Right lobe of liver (tissue), 4 donors: ENCODE measurements at regions not wholly inside any gene's neighbourhood (a gene's known extent, or its start where the extent isn't known, plus 50 kb on each side); places are given as distances from the start of the nearest gene placed in this dataset.

ENCODE experiments used
- CTCF ChIP-seq, 4 donors: fragments of 200-600 bp in 3 of 4; fragments of 450-650 bp in 1 of 4; IDR thresholded peaks; one replicate each; pipeline versions ENCODE4 v1.5.1 to v1.8.0; 2016 to 2022; ENCODE audit warnings: antibody characterized with exemption in 4 of 4, mild to moderate bottlenecking in 2 of 4
- POLR2A ChIP-seq: fragments of 450-650 bp; IDR thresholded peaks from one replicate; pipeline ENCODE4 v1.6.1; 2017; ENCODE audit warnings: antibody characterized with exemption, mild to moderate bottlenecking
- donor health status: DM: no; HTN: no; CAD: no.
- donor health status: DM: no; HTN: no; CAD: no.
- donor health status: DM: no; HTN: yes; CAD: no.

DNA sequence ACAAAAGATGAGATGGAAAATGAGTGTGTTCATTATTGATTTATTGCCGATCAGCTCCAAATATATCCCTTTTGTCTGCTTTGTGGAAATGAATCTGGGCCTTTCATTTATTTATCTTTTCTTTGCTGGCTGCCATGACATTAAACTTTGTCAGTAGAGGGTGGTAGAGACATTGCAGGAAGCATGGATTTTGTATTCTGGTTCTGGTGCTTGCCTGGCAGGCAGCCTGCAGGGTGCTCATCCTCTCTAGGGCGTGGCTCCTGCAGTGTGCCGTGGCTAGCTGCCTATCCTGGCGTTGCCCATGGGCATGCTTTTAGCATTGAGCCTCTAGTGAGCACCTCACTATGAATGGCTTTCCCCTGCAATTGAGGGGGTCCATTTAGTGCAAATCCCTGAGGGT lies 593.1 kb downstream of the RNF144A start:
- TF ChIP-seq CTCF (IDR thresholded peaks at IDR 0.05) (no peak), POLR2A (no peak)
